ENCODE measurements at regions not wholly inside any gene's neighbourhood (a gene's known extent, or its start where the extent isn't known, plus 50 kb on each side); places are given as distances from the start of the nearest gene placed in this dataset.

- peak; percentile 21 for DNase-seq (ENCODE audit: low read depth)
These were observed 1212.8 kb downstream of the REEP3 start for GRCh38 chr10:64733980-64734379.

DNA sequence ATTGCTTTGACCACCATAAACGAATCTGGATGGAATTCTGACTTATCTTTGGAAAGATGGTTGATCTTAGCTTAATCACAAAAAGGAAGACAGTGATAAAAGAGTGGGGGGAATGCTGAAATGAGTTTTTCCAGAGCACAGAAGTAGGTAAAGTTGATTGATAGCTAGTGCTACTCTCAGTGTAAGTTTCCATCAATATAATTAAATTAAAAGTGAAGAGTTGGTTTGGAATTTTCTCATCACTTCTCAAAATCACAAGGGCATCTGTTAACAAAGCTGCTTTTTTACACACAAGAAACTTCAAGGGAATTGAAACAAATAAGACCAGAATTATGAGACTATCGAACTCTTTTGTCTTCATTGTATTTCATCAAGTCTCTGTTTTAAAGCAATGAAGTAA lies 1217.3 kb downstream of the REEP3 start:
- H3K4me3 ChIP-seq (ENCODE audit: low read depth, low read length): no peak overlapping the region
- TF ChIP-seq CTCF (IDR thresholded peaks at IDR 0.05; ENCODE audit: insufficient read depth, low read depth, low read length, missing control alignments): no peak
- DNase-seq (ENCODE audit: low read depth): no peak

More at GRCh38 chr10:64733980-64734379, 1212.8 kb downstream of the REEP3 start:
- peak; percentile 26 for TF ChIP-seq CTCF (IDR thresholded peaks at IDR 0.05; ENCODE audit: insufficient read depth, low read depth, low read length, missing control alignments)
- H3K4me3 ChIP-seq (ENCODE audit: low read depth, low read length): no peak overlapping the region

DNA sequence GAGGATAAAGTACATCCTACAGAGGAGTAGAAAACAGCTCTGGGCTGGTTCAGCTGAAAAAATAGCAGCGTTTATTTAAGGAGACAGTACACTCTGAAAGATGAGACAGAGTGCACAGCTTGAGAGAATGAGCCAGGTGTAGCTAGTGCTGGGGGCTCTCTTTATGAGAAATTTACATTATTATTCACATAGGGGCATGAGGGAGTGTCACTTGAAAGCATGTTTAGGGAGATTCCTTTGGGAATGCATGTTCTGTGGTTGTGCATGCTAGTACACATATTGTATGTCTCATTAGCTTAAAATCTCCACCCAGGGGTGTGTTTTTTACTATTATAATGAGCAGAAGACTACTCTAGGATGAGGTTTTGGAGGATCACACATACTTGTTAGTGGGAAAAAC lies 1224.4 kb downstream of the REEP3 start:
- no peak for DNase-seq (ENCODE audit: low read depth)
- TF ChIP-seq CTCF (IDR thresholded peaks at IDR 0.05; ENCODE audit: insufficient read depth, low read depth, low read length, missing control alignments): no peak
- H3K4me3 ChIP-seq (ENCODE audit: low read depth, low read length): no peak overlapping the region

GRCh38 chr10:64750672-64751071 lies 1229.5 kb downstream of the REEP3 start:
- DNase-seq (ENCODE audit: low read depth): no peak
- no peak overlapping the region for H3K4me3 ChIP-seq (ENCODE audit: low read depth, low read length)
- TF ChIP-seq CTCF (IDR thresholded peaks at IDR 0.05; ENCODE audit: insufficient read depth, low read depth, low read length, missing control alignments): no peak

GRCh38 chr10:64753516-64753915 lies 1232.3 kb downstream of the REEP3 start:
- DNase-seq (ENCODE audit: low read depth): no peak
- H3K4me3 ChIP-seq (ENCODE audit: low read depth, low read length): no peak overlapping the region
- no peak for TF ChIP-seq CTCF (IDR thresholded peaks at IDR 0.05; ENCODE audit: insufficient read depth, low read depth, low read length, missing control alignments)

DNA sequence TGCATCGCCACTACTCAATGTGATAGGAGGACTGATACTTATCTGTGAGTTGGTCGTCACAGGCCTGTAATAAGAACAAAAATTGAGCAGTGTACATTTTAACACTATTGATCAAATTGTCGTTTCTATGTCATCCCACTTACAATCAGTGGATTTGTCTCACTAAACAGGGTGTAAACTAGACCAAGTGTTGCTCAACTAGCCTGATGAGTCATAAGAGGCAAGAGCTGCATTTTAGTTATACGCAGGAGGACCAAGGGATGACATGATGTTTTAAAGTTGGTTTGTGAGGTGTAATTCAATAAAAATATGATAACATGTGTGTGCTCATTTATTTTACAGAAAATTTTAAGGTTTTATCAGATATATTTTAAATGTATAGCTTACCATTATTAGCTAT lies 1239.2 kb downstream of the REEP3 start:
- H3K4me3 ChIP-seq (ENCODE audit: low read depth, low read length): no peak overlapping the region
- TF ChIP-seq CTCF (IDR thresholded peaks at IDR 0.05; ENCODE audit: insufficient read depth, low read depth, low read length, missing control alignments): no peak
- DNase-seq (ENCODE audit: low read depth): no peak

DNA sequence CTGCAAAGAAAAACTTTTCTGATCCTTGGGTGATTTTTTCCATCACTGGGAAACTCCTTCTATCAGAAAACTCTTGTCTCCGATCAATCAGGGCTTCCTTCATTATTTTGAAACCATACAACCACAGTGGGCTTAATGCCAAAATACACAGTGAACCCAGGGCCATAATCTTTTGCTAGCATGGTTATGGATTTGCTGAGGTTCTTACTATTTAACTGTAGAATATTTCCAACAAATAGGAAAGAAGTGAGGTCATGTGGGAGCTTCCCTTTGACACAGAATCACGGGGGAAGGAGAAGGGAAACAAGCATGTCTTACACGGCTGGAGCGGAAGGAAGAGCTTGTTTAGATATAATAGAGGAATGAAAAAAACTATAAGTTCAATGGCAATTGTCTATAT lies 1241.7 kb downstream of the REEP3 start:
- DNase-seq (ENCODE audit: low read depth): no peak
- H3K4me3 ChIP-seq (ENCODE audit: low read depth, low read length): no peak overlapping the region
- TF ChIP-seq CTCF (IDR thresholded peaks at IDR 0.05; ENCODE audit: insufficient read depth, low read depth, low read length, missing control alignments): no peak
